Neural progenitor cell (in vitro differentiated cells): ENCODE measurements at regions not wholly inside any gene's neighbourhood (a gene's known extent, or its start where the extent isn't known, plus 50 kb on each side); places are given as distances from the start of the nearest gene placed in this dataset.

Source experiments
- EZH2 ChIP-seq: fragments of 200-600 bp; sonication (generic); IDR thresholded peaks from 2 replicates; pipeline ENCODE4 v1.6.1; 2017; ENCODE audit warnings: antibody characterized with exemption, mild to moderate bottlenecking, moderate library complexity
- TF ChIP-seq, protein P1 (sequence below): fragments of 200-600 bp; sonication (generic); IDR thresholded peaks from 2 replicates; pipeline ENCODE4 v1.5.1; 2017; ENCODE audit warnings: antibody characterized with exemption, mild to moderate bottlenecking

DNA sequence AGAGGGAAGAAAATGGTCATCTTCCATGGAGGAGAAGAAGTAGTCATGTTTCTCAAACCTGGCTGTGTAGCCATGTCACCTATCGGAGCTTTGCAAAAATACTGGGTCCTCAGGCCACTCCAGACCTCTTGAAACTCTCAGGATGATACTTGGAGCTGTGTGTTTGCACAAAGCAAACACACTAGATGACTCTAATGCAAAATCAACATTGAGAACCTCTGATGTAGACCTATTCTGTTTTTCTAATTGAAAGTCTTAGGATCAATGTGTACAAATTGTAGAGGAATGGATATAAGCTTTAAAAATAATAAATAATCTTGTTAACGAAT is 444.3 kb downstream of the RND3 start:
- TF ChIP-seq, protein P1, sequence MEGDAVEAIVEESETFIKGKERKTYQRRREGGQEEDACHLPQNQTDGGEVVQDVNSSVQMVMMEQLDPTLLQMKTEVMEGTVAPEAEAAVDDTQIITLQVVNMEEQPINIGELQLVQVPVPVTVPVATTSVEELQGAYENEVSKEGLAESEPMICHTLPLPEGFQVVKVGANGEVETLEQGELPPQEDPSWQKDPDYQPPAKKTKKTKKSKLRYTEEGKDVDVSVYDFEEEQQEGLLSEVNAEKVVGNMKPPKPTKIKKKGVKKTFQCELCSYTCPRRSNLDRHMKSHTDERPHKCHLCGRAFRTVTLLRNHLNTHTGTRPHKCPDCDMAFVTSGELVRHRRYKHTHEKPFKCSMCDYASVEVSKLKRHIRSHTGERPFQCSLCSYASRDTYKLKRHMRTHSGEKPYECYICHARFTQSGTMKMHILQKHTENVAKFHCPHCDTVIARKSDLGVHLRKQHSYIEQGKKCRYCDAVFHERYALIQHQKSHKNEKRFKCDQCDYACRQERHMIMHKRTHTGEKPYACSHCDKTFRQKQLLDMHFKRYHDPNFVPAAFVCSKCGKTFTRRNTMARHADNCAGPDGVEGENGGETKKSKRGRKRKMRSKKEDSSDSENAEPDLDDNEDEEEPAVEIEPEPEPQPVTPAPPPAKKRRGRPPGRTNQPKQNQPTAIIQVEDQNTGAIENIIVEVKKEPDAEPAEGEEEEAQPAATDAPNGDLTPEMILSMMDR = no peak
- no peak for TF ChIP-seq EZH2
